Left forelimb (tissue), 1 donor: ENCODE measurements at regions not wholly inside any gene's neighbourhood (a gene's known extent, or its start where the extent isn't known, plus 50 kb on each side); places are given as distances from the start of the nearest gene placed in this dataset.

Experiments used
- DNase-seq: peaks from one replicate; pipeline ENCODE4 v3.0.0-alpha.2; 2018; ENCODE audit warnings: low spot score

GRCh38 chr17:36864827-36865430 is 72.3 kb upstream of the LHX1 start:
- DNase-seq = no peak

GRCh38 chr17:36867716-36868341 is 69.4 kb upstream of the LHX1 start:
- DNase-seq = no peak

DNA sequence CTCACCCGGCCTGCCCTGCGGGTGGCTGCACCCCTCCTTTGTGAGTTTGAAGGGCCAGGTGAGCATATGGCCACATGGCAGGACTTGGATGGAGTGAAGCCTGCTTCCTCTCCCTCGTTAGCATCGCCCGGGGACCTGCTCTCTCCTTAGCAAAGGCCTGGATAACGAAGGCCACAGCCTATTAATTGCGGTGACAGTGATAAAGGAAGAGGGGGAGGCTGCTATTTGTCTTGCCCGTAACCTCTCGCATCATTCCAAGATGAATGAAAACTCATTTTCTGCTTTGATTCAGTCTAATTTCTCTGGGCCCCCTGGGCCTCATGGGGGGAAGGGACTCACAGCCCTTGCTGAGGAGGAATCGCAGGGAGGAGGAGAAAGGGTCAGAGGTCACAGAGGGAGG is 68.5 kb upstream of the LHX1 start:
- DNase-seq = no peak

DNA sequence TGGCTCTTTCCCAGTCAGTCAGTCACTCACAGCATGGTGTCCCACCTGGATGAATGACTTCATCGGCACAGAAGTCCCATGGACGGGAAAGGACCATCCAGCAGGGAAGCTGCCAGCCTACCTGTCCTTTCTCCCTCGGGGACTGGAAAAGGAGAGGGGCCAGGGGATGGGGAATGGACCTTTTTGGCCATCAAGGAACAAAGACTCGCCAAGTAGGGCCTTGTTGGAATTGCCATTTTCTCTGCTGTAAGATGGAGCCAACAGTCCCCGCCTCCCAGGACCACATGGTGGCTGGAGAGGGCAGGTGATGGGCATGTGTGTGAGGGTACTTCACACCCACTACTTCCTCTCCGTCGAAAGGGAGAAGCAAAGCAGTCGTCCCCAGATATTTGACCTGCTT is 67.8 kb upstream of the LHX1 start:
- no peak for DNase-seq

DNA sequence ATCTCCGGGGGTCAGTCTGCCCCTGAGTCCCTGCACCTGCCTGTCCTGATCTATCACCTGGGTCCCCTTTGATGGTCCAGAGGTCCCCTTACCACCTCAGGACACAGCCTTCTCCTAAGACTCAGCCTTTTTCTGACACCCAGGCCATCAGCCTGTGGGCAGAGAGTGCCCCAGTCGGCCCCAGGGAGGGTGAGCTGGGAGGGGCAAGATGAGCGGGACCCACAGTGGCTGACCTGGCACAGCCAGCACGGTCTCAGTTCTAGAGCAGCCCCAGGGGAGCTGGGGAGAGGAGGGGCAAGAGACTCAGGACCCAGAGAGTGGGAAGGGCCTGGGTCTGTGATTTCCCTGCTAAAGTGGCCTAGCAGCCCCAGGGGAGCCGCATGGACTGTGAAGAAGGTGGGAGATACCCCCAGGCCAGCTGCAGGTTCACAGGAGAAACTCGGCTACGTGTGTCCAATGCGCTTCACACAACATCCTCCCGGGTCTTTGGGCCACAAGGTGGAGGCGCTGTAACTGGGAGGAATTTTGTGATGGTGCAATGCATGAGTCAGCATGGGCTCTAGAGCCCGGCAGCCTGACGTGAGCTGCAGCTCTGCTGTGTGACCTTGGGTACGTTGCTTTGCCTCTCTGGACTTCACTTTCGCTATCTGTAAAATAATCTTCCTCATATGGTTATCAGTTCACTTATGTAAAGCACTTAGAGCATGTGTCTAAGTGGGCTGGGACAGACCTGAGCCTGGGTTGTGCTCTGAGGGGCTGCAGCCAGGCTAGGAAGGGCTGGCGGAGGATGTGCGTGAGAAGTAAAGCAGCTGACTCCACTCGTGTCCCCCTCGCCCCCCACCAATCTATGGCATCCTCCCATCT is 67.2 kb upstream of the LHX1 start:
- DNase-seq = no peak

DNA sequence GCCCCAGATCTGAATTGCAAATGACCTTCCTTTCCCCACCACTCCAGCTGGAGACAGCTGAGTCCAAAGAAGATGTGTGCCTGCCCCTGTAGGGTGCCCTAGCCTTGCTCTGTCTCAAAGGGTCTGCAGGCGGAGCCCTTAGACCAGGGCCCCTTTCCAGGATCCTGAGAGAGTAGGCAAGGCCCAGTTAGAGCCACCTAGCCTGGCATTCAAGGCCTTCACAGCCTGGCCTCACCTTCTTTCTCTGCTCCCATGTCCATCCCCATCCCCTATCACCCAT is 66.6 kb upstream of the LHX1 start:
- DNase-seq = no peak

GRCh38 chr17:36875698-36876293 is 61.5 kb upstream of the LHX1 start:
- DNase-seq = no peak

GRCh38 chr17:36876966-36877365 is 60.3 kb upstream of the LHX1 start:
- DNase-seq = no peak

DNA sequence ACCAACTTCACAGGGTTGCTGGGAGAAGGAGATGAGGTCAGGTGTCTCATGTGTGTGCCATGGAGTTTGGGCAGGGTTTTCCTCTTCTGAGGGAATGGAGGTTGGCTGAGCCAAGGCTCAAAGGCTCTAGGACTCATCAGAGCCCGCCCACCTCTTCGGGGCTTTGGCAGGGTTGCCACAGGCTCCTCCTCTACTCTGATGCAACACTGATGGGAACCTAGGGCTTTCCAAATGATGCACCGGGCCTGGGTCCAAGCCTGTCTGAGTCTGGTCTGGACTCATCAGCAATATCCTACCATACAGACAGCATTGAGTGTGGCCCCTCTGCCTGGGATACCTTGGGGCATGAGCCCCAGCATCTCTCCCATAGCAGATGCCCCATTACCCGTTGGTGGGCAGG is 59.5 kb upstream of the LHX1 start:
- no peak for DNase-seq

DNA sequence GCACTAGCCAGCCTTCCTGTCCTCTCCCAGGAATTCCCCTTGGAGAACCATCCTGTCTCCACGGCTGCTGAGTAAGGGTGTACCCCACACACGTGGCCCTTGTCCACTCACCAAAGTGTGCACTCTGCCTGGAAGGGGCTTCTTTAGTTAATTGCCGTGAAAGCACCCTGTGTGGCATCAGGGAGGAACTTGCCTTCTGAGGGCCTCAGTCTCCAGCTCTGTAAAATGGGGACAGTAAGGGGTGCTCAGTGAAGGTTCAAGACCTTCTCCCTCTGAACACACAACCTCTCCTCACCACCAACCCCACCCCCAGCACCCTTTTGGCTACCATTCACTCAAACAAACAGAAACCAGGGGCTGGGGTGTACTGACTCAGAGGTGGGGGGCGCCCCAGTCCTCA is 59.1 kb upstream of the LHX1 start:
- DNase-seq = no peak

GRCh38 chr17:36879027-36879426 is 58.2 kb upstream of the LHX1 start:
- no peak for DNase-seq

DNA sequence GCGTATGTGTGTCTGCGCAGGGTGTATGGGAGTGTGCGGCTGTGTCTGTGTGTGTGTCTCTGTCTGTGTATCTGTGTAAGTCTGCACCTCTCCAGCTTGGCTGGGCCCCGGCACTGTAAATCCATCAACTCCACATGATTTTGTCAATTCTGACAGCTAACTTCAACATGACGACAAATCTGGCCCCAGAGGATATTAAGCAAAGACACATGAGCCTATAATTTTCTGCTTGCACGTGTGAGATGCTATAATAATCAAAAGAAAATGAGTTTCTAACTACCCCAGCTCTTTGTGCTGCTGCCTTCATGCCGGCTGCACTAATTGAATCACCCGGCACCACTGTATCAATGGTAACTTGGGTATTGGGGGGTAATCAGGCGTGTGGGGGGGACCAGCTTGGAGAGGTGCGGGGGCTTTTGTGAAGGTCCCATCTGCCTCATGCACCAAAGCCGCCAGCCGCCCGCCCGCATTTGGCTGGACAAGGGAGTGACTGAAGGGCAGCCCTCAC is 57.6 kb upstream of the LHX1 start:
- no peak for DNase-seq

- DNase-seq = no peak
Observed at GRCh38 chr17:36880268-36880905, 56.9 kb upstream of the LHX1 start.

GRCh38 chr17:36881323-36881722 is 56.0 kb upstream of the LHX1 start:
- DNase-seq = no peak

GRCh38 chr17:36884495-36885152 is 52.7 kb upstream of the LHX1 start:
- no peak for DNase-seq

DNA sequence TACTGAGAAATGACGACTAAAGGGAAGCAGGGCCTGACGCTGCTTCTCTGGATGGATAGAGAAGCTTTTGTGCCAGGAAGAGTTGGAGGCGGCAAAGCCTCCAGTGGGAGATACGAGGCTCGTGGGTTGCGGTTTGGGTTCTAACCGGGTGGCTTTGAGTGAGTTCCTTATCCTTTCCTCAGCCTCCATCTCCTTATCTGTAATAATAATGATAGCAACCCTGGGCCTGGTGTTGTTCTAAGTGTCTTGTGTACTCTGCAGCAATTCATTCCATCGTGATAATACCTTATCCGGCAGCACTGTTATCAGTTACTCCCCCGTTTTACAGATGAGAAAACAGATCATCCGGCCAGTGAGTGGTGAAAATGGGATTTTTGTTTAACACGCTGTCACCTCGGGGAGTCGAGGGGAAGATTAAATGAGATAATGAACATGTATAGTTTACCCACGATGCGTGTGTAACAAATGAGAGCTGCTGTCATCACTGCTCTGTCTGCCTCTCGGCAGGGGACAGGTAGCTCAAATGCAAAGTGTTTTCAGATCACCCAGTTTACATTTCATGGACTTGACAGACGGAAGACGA is 52.0 kb upstream of the LHX1 start:
- DNase-seq = no peak

DNA sequence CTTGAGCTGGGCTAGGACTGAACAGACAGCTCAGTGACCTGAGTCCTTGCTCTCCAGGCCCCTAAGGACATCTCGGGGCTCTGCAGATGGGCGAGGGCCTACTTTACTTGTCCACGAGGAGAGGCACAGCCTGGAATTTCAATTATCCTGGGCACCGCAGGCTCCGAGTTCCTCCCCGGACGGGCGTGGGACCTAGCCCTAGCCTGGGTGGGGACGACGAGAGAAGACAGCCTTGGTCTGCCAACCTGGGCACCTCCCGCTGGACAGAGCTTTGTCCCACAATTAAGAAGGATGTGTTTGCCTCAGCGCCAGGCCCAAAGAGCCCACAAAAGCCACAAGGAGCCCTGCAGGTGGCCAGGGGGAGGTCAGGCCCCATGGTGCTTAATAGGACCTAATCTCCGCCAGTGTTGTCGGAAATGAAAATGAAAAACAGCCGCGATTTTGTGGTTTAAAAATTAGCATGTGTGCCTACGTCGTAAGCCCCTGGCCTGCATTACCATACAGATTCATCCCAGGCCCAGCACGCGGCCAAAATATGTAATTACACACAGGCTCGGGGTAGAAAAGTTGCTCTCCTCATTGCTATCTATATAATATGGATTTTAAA is 51.4 kb upstream of the LHX1 start:
- no peak for DNase-seq
